ENCODE measurements at regions not wholly inside any gene's neighbourhood (a gene's known extent, or its start where the extent isn't known, plus 50 kb on each side); places are given as distances from the start of the nearest gene placed in this dataset.

DNA sequence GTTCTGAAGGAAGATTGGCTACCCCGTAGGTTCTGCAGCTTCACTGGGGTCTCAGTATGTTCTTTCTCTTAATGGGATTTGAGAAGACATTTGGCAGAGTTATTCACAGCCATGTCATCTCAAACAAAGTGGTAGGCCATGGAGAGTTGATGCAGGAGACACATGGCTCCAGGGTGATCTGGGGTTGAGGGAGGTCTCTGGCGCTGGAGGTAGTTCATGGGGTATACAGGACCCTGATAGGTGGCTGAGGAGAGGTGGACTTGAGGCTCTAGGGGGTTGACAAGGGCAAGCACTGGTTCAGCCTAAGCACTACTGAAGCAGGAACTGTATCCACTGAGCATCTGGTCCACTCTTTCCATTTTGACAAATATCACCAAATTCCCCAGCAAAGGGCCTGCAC, 100.4 kb downstream of the C1orf94 start:
- Mint-ChIP-seq H3K9me3 (no peaks in the 10 kb centered on the region; a peak in 1 of 5 replicates), H3K27me3 (ENCODE audit: low read depth) (peaks cover 25% of the 10 kb centered on the region), H3K36me3 (ENCODE audit: insufficient read depth in 1 of 3, low read depth in 3 of 3) (no peaks in the 10 kb centered on the region), H3K4me3 (no peak overlapping the region), H3K27ac (no peak overlapping the region), H3K4me1 (no peaks in the 10 kb centered on the region)
- no CpG with 5 or more reads among the region's 2 CpGs for WGBS (ENCODE audit: extremely low coverage, insufficient read length, low lambda C conversion rate)
- Histone ChIP-seq H4K20me1 (ENCODE audit: control insufficient read depth, insufficient read depth, insufficient read length) (no peaks in the 10 kb centered on the region), H3K4ac (ENCODE audit: low read depth, low read length) (no peak overlapping the region), H2BK12ac (ENCODE audit: insufficient read length, low read depth, low read length) (no peak overlapping the region), H3K27ac (ENCODE audit: insufficient read length, low read depth, low read length) (no peak overlapping the region), H3K4me1 (ENCODE audit: insufficient read depth, low read length) (no peaks in the 10 kb centered on the region), H3K23me2 (ENCODE audit: insufficient read length, low read depth, low read length, poor library complexity, severe bottlenecking) (no peaks in the 10 kb centered on the region), H2BK120ac (ENCODE audit: low read depth, low read length, poor library complexity, severe bottlenecking) (no peak overlapping the region), H3K79me1 (ENCODE audit: insufficient read depth, low read depth, low read length, poor library complexity, severe bottlenecking) (no peaks in the 10 kb centered on the region), H4K5ac (ENCODE audit: insufficient read length, low read depth, low read length) (no peak overlapping the region), H3K9me3 (ENCODE audit: control insufficient read depth, low read depth, low read length) (no peaks in the 10 kb centered on the region), H3K56ac (ENCODE audit: insufficient read length, low read depth, low read length) (no peak overlapping the region), H3K23ac (ENCODE audit: insufficient read length, low read depth, low read length) (no peak overlapping the region), H2BK20ac (ENCODE audit: low read depth, low read length, poor library complexity, severe bottlenecking) (no peak overlapping the region), H3K4me2 (ENCODE audit: insufficient read depth, insufficient read length, low read length) (no peak overlapping the region), H4K8ac (replicated peaks; ENCODE audit: insufficient read length, low read depth, low read length) (no peak overlapping the region), H2BK15ac (ENCODE audit: low read depth, low read length) (no peak overlapping the region), H2AK5ac (ENCODE audit: insufficient read length, low read length) (no peak overlapping the region), H3K14ac (ENCODE audit: insufficient read depth, low read length) (no peak overlapping the region), H3T11ph (ENCODE audit: low read length) (no peak overlapping the region), H2AFZ (ENCODE audit: low read length) (no peak overlapping the region), H3K27me3 (ENCODE audit: insufficient read depth, low read length) (no peaks in the 10 kb centered on the region; the same call in 1 of the 2 replicates), H4K91ac (ENCODE audit: insufficient read length, low read depth, low read length) (no peak overlapping the region), H3K18ac (ENCODE audit: insufficient read length, low read depth, low read length) (no peak overlapping the region), H3K9ac (ENCODE audit: extremely low read depth, insufficient read length, low read length) (no peak overlapping the region), H3K79me2 (ENCODE audit: insufficient read depth, low read length) (no peaks in the 10 kb centered on the region), H2BK5ac (ENCODE audit: insufficient read length, low read length) (no peak overlapping the region)
- no peak for TF ChIP-seq CTCF (conservative IDR thresholded peaks at IDR 0.05)
- no peak for DNase-seq

Measured in H9 (cell line).